ENCODE measurements at regions not wholly inside any gene's neighbourhood (a gene's known extent, or its start where the extent isn't known, plus 50 kb on each side); places are given as distances from the start of the nearest gene placed in this dataset.

DNA sequence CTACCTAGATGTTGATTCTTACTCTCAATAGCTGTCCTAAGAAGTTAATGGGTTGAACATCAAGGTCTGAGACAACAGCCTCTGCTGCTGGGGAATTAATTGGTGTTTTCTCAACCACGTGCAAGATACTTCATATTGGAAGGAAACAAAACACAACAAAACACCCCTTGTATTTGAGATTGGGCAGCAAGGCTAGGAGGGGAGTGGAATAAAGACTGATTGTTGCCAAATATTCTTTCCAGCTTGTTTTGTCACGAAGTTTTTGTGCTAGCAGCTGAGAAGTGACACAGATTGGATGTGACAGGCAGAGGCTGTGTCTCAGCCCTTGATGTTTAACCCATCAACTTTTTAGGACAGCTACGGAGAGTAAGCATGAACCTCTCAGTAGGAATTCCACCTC lies 808.4 kb downstream of the IGSF11 start:
- TF ChIP-seq POLR2AphosphoS5 (IDR thresholded peaks at IDR 0.05; ENCODE audit: low read depth, low read length) (no peak), TAF1 (IDR thresholded peaks at IDR 0.05; ENCODE audit: borderline replicate concordance, insufficient read depth, low read length) (no peak)
- TF ChIP-seq, protein P1, sequence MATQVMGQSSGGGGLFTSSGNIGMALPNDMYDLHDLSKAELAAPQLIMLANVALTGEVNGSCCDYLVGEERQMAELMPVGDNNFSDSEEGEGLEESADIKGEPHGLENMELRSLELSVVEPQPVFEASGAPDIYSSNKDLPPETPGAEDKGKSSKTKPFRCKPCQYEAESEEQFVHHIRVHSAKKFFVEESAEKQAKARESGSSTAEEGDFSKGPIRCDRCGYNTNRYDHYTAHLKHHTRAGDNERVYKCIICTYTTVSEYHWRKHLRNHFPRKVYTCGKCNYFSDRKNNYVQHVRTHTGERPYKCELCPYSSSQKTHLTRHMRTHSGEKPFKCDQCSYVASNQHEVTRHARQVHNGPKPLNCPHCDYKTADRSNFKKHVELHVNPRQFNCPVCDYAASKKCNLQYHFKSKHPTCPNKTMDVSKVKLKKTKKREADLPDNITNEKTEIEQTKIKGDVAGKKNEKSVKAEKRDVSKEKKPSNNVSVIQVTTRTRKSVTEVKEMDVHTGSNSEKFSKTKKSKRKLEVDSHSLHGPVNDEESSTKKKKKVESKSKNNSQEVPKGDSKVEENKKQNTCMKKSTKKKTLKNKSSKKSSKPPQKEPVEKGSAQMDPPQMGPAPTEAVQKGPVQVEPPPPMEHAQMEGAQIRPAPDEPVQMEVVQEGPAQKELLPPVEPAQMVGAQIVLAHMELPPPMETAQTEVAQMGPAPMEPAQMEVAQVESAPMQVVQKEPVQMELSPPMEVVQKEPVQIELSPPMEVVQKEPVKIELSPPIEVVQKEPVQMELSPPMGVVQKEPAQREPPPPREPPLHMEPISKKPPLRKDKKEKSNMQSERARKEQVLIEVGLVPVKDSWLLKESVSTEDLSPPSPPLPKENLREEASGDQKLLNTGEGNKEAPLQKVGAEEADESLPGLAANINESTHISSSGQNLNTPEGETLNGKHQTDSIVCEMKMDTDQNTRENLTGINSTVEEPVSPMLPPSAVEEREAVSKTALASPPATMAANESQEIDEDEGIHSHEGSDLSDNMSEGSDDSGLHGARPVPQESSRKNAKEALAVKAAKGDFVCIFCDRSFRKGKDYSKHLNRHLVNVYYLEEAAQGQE (IDR thresholded peaks at IDR 0.05; ENCODE audit: insufficient read depth in 1 of 2, low read depth in 2 of 2, low read length in 2 of 2) = no peak

All from PFSK-1 (cell line).